ENCODE measurements at regions not wholly inside any gene's neighbourhood (a gene's known extent, or its start where the extent isn't known, plus 50 kb on each side); places are given as distances from the start of the nearest gene placed in this dataset.

DNA sequence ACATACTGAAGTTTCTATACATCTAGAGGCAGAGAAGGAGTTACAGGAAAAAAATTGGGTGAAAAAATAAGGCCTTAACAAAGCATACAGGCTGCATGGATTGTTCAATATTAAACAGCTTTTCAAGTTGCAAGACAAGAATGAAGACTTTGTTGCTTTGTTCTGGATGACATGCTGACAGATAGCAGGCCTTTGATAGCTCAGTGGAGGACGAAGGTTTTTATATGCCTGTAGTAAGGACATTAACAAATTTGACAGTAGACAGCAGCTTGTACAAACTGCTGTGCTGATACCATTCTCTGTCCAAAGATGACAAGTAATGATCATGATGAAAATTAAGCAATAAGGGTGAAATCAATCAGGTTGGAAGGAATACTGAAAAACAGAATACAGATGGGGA, 309.9 kb downstream of the NKX6-1 start:
- TF ChIP-seq, protein P1, sequence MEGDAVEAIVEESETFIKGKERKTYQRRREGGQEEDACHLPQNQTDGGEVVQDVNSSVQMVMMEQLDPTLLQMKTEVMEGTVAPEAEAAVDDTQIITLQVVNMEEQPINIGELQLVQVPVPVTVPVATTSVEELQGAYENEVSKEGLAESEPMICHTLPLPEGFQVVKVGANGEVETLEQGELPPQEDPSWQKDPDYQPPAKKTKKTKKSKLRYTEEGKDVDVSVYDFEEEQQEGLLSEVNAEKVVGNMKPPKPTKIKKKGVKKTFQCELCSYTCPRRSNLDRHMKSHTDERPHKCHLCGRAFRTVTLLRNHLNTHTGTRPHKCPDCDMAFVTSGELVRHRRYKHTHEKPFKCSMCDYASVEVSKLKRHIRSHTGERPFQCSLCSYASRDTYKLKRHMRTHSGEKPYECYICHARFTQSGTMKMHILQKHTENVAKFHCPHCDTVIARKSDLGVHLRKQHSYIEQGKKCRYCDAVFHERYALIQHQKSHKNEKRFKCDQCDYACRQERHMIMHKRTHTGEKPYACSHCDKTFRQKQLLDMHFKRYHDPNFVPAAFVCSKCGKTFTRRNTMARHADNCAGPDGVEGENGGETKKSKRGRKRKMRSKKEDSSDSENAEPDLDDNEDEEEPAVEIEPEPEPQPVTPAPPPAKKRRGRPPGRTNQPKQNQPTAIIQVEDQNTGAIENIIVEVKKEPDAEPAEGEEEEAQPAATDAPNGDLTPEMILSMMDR (IDR thresholded peaks at IDR 0.05; ENCODE audit: insufficient read depth, low read depth, low read length, missing control alignments) = no peak
- DNase-seq (ENCODE audit: low read depth) = no peak
- H3K4me3 ChIP-seq (ENCODE audit: low read depth, low read length) = no peak overlapping the region

DNA sequence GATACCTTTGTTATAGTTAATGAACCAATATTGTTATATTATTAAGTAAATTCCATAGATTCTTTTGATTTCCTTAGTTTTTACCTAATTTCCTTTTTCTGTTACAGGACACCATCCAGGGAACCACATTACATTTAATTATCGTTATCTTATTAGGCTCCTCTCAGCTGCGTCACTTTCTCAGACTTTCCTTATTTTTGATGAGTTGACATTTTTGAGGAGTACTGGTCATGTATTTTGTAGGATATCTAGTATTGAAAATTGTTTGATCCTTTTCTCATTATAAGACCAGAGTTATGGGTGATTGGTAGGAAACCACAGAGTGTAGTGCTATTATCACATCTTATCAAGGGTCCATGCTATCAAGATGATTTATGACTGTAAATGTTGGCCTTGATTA, 319.7 kb downstream of the NKX6-1 start:
- TF ChIP-seq, protein P1 (IDR thresholded peaks at IDR 0.05; ENCODE audit: insufficient read depth, low read depth, low read length, missing control alignments) = no peak
- no peak for DNase-seq (ENCODE audit: low read depth)
- H3K4me3 ChIP-seq (ENCODE audit: low read depth, low read length) = no peak overlapping the region

DNA sequence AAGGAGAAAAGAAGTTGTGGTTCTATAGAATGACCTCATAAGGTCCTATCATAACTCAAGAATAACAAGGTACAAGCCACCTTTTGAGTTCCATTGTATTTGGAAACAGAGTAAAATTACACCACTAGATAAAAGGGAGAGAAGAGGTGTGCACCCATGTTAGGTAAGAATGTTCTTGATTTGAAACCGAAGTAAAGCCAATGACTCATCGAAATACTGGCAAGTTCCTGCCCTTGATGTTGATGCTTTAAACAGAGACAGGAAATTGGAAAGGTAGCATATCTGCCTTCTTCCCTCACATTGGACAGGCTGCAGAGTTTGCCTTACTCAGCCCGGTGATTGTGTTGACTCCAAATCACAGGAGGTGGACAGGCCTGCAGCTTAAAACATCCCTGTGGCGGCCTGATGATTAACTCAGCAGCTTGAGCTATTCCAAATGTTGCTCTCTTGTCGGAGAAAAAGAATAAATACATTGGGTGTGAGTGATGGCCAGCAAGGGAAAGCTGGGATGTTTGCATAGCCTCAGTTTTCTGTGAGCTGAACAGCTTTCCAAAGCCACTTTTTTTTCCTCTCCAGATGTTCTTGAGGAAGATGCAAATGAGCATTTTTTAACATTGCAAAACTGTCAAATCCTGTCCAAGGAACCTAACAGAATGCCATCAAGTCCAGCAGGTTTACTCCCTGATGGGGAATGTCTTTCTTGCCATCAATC, 321.1 kb downstream of the NKX6-1 start:
- DNase-seq (ENCODE audit: low read depth) = no peak
- TF ChIP-seq, protein P1 (IDR thresholded peaks at IDR 0.05; ENCODE audit: insufficient read depth, low read depth, low read length, missing control alignments) = no peak
- no peak overlapping the region for H3K4me3 ChIP-seq (ENCODE audit: low read depth, low read length)

DNA sequence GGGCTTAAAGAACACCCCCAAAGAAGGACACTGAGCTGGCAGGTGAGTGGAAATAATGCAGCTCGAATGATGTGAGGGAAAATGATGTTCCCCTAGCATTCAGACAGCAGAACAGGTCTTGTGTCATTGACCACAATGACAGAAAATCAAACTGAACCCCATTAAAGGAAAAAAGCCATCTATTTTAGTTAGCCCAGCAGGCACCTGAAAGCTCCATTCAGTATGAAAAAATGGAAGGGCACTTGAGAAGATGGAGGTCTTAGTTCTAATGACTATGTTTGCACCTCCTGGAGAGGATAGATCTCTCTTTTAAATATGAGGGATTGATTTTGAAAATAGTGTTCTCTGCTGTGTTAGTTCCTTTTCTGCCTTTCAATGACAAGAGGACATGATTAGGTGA, 323.1 kb downstream of the NKX6-1 start:
- H3K4me3 ChIP-seq (ENCODE audit: low read depth, low read length) = no peak overlapping the region
- DNase-seq (ENCODE audit: low read depth) = no peak
- TF ChIP-seq, protein P1 (IDR thresholded peaks at IDR 0.05; ENCODE audit: insufficient read depth, low read depth, low read length, missing control alignments) = no peak

DNA sequence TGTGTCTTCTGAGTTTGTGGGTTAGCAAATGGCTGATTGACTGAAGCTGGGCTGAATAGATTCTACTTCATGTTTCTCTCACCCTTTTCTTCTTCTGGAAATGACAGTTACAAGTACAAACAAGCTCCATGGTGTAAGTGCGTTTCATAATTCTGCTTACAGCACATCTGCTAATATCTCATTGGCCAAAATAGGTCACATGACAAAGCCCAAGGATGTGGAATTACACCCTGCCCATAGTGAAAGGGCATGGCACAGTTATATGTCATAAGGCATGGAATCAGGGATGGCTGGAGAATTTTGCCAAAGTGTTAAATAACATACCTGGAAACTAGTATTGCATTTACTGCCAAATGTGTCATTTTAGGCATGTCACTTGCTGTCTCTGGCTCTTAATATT, 327.2 kb downstream of the NKX6-1 start:
- no peak overlapping the region for H3K4me3 ChIP-seq (ENCODE audit: low read depth, low read length)
- TF ChIP-seq, protein P1 (IDR thresholded peaks at IDR 0.05; ENCODE audit: insufficient read depth, low read depth, low read length, missing control alignments) = no peak
- no peak for DNase-seq (ENCODE audit: low read depth)

GRCh38 chr4:84167564-84167963, 331.5 kb downstream of the NKX6-1 start:
- no peak for DNase-seq (ENCODE audit: low read depth)
- TF ChIP-seq, protein P1 (IDR thresholded peaks at IDR 0.05; ENCODE audit: insufficient read depth, low read depth, low read length, missing control alignments) = no peak
- no peak overlapping the region for H3K4me3 ChIP-seq (ENCODE audit: low read depth, low read length)

- TF ChIP-seq, protein P1 (IDR thresholded peaks at IDR 0.05; ENCODE audit: insufficient read depth, low read depth, low read length, missing control alignments) = no peak
- no peak for DNase-seq (ENCODE audit: low read depth)
- H3K4me3 ChIP-seq (ENCODE audit: low read depth, low read length) = no peak overlapping the region
Measured at GRCh38 chr4:84167093-84167492, 332.0 kb downstream of the NKX6-1 start.
